ENCODE measurements at regions not wholly inside any gene's neighbourhood (a gene's known extent, or its start where the extent isn't known, plus 50 kb on each side); places are given as distances from the start of the nearest gene placed in this dataset.

DNA sequence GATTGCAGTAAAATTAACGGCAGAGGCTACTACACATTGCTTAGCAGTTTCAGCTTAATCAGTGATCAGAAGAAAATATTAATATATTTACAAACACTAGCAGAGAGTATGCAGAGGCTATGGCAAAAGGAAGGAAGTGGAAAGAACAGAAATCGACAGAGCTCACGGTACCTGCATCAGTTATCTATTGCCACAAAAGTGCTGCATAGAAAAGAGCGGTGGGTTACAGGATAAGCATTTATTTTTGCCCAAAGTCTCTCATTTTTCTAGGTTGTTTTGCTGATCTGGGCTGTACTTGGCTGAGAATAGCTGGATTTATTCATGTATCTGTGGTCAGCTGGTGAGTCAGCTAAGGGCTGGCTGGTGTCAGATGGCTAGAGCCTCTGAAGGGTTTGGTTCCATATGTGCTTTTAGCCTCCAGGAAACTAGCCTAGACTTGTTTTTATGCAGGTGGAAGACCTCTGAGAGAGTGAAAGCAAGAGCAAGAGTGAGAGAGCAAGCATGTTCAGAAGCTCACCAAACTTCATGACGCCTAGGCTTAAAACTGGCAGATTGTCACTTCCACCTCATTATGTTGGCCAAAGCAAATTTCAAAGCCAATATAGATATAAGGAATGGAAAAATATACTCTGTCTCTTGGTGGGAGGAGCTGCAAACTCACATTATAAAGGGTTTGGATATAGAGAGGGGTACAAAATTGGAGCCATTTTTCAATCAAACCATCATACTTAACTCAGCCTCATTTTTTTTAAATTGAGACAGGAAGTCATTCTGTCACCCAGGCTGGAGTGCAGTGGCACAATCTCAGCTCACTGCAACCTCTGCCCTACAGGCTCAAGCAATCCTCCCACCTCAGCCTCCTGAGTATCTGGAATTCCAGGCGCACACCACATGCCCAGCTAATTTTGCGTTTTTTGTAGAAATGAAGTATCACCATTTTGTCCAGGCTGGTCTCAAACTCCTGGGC is 153.2 kb upstream of the RPL34 start:
- TF ChIP-seq, protein P1, sequence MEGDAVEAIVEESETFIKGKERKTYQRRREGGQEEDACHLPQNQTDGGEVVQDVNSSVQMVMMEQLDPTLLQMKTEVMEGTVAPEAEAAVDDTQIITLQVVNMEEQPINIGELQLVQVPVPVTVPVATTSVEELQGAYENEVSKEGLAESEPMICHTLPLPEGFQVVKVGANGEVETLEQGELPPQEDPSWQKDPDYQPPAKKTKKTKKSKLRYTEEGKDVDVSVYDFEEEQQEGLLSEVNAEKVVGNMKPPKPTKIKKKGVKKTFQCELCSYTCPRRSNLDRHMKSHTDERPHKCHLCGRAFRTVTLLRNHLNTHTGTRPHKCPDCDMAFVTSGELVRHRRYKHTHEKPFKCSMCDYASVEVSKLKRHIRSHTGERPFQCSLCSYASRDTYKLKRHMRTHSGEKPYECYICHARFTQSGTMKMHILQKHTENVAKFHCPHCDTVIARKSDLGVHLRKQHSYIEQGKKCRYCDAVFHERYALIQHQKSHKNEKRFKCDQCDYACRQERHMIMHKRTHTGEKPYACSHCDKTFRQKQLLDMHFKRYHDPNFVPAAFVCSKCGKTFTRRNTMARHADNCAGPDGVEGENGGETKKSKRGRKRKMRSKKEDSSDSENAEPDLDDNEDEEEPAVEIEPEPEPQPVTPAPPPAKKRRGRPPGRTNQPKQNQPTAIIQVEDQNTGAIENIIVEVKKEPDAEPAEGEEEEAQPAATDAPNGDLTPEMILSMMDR (IDR thresholded peaks at IDR 0.05): no peak
- no peak for TF ChIP-seq EZH2 (IDR thresholded peaks at IDR 0.05; ENCODE audit: borderline replicate concordance, insufficient read depth, low read depth, low read length, poor library complexity, severe bottlenecking)

Data from B cell (primary cell).